Spleen (tissue), 11 donors: ENCODE measurements at regions not wholly inside any gene's neighbourhood (a gene's known extent, or its start where the extent isn't known, plus 50 kb on each side); places are given as distances from the start of the nearest gene placed in this dataset.
A peak's percentile ranks its signal among the peaks of the same experiment; 100 is the strongest.

Experiments
- DNase-seq: peaks from one replicate; pipeline ENCODE4 v3.0.0-alpha.2; 2020
- H3K27ac ChIP-seq, 8 donors: fragments of 200-600 bp; sonication (generic) in 7 of 8; 1 replicate in 4 of 8; 2 replicates in 4 of 8; pipeline versions ENCODE4 v1.5.0 to v1.8.0; 2016 to 2021; ENCODE audit warnings: inconsistent platforms in 4 of 8, mild to moderate bottlenecking in 4 of 8, moderate library complexity in 1 of 8
- H3K27me3 ChIP-seq, 7 donors: fragments of 200-600 bp; sonication (generic) in 6 of 7; replicated peaks in 1 of 7; 1 replicate in 4 of 7; 2 replicates in 3 of 7; pipeline versions ENCODE4 v1.5.0 to v1.8.0; 2016 to 2021; ENCODE audit warnings: inconsistent platforms in 3 of 7, mild to moderate bottlenecking in 1 of 7
- H3K36me3 ChIP-seq, 6 donors: fragments of 200-600 bp; sonication (generic) in 5 of 6; 1 replicate in 4 of 6; 2 replicates in 2 of 6; pipeline versions ENCODE4 v1.5.0 to v1.8.0; 2016 to 2021; ENCODE audit warnings: inconsistent platforms in 2 of 6
- H3K4me1 ChIP-seq, 6 donors: fragments of 200-600 bp; sonication (generic) in 5 of 6; 1 replicate in 3 of 6; 2 replicates in 3 of 6; pipeline versions ENCODE4 v1.5.0 to v1.8.0; 2016 to 2021; ENCODE audit warnings: inconsistent platforms in 3 of 6
- H3K4me3 ChIP-seq, 8 donors: fragments of 200-600 bp; sonication (generic) in 7 of 8; 1 replicate in 4 of 8; 2 replicates in 4 of 8; pipeline versions ENCODE4 v1.5.0 to v1.8.0; 2016 to 2021; ENCODE audit warnings: inconsistent platforms in 4 of 8, mild to moderate bottlenecking in 4 of 8, moderate library complexity in 2 of 8
- H3K9me3 ChIP-seq, 8 donors: fragments of 200-600 bp; sonication (generic) in 7 of 8; 1 replicate in 4 of 8; 2 replicates in 4 of 8; pipeline versions ENCODE4 v1.5.0 to v1.8.0; 2016 to 2021; ENCODE audit warnings: inconsistent platforms in 4 of 8
- CTCF ChIP-seq, 11 experiments: fragments of 200-600 bp in 7 of 11; fragments of 450-650 bp in 4 of 11; sonication (generic) in 4 of 11; IDR thresholded peaks in 8 of 11; conservative IDR thresholded peaks in 3 of 11; 1 replicate in 7 of 11; 2 replicates in 4 of 11; pipeline versions ENCODE4 v1.4.0 to v1.8.0; 2016 to 2021; ENCODE audit warnings: antibody characterized with exemption in 11 of 11, inconsistent platforms in 4 of 11, mild to moderate bottlenecking in 1 of 11
- POLR2A ChIP-seq, 3 donors: fragments of 450-650 bp; IDR thresholded peaks; one replicate each; pipeline ENCODE4 v1.5.1; 2017; ENCODE audit warnings: antibody characterized with exemption in 3 of 3, mild to moderate bottlenecking in 1 of 3
- POLR2AphosphoS5 ChIP-seq, 3 donors: sonication (generic); formaldehyde crosslinking; IDR thresholded peaks; one replicate each; pipeline ENCODE4 v1.5.1; 2017; ENCODE audit warnings: antibody characterized with exemption in 3 of 3
- WGBS, 5 donors: extraction: QIAGEN DNeasy Blood & Tissue Kit in 3 of 5; methylation state at CpG; one replicate each; pipeline versions ENCODE4 v1.1.5 to v1.1.7; 2013 to 2018; 5-methylcytosine and 5-hydroxymethylcytosine counted together
- intact Hi-C: fragments of 100-400 bp; cut with DNase I; formaldehyde crosslinking; loops from one replicate; pipeline ENCODE4 v1.15.0; 2023; ENCODE audit warnings: low total_unique reads
- donor health status: healthy with polysubstance abuse.
- donor health status: DM: no; HTN: no; CAD: no; lungs with moderate emphysema.
- donor health status: DM: no; HTN: no; CAD: no.
- donor health status: Bipolar disorder and iron deficiency.
- donor health status: healthy.
- donor health status: DM: no; HTN: no; CAD: no.
- donor health status: DM: yes; HTN: yes; CAD: no.

GRCh38 chr20:16885746-16886145 lies 137.6 kb downstream of the OTOR start:
- H3K27ac ChIP-seq, result no peak overlapping the region
- peaks cover 0 to 8% (median 0%) of the 10 kb centered on the region in 7 donors for H3K27me3 ChIP-seq
- no peaks in the 10 kb centered on the region for H3K4me1 ChIP-seq
- no peaks in the 10 kb centered on the region for H3K36me3 ChIP-seq
- TF ChIP-seq POLR2A (IDR thresholded peaks at IDR 0.05), result no peak
- TF ChIP-seq CTCF (IDR thresholded peaks at IDR 0.05 in 8 of 11, conservative IDR thresholded peaks at IDR 0.05 in 3 of 11), result no peak
- TF ChIP-seq POLR2AphosphoS5 (IDR thresholded peaks at IDR 0.05), result no peak
- H3K9me3 ChIP-seq, result peaks cover 0 to 13% (median 0%) of the 10 kb centered on the region in 8 donors
- DNase-seq, result no peak
- H3K4me3 ChIP-seq, result no peak overlapping the region
- intact Hi-C loops, result no loop called here

GRCh38 chr20:16898433-16898832 lies 150.3 kb downstream of the OTOR start:
- TF ChIP-seq CTCF (IDR thresholded peaks at IDR 0.05 in 8 of 11, conservative IDR thresholded peaks at IDR 0.05 in 3 of 11) (no peak), POLR2AphosphoS5 (IDR thresholded peaks at IDR 0.05) (no peak), POLR2A (IDR thresholded peaks at IDR 0.05) (no peak)
- Histone ChIP-seq H3K4me1 (no peaks in the 10 kb centered on the region), H3K36me3 (no peaks in the 10 kb centered on the region), H3K4me3 (no peak overlapping the region), H3K27ac (peak overlapping the region in 2 of 8 donors; percentile 5 to 25), H3K27me3 (no peaks in the 10 kb centered on the region), H3K9me3 (no peaks in the 10 kb centered on the region)
- intact Hi-C loops, result no loop called here
- DNase-seq, result no peak
- 63 to 83% (median 67%) methylated on average over 4 of the region's 4 CpGs for WGBS, 5 donors

GRCh38 chr20:16902662-16903061 lies 154.5 kb downstream of the OTOR start:
- no peak for DNase-seq
- no peaks in the 10 kb centered on the region for H3K27me3 ChIP-seq
- 87 to 96% (median 94%) methylated on average over 2 of the region's 2 CpGs for WGBS, 5 donors
- intact Hi-C loops, result no loop called here
- no peak overlapping the region for H3K4me3 ChIP-seq
- H3K27ac ChIP-seq, result no peak overlapping the region
- peaks cover 0 to 9% (median 2%) of the 10 kb centered on the region in 8 donors for H3K9me3 ChIP-seq
- TF ChIP-seq POLR2A (IDR thresholded peaks at IDR 0.05), result no peak
- no peak for TF ChIP-seq POLR2AphosphoS5 (IDR thresholded peaks at IDR 0.05)
- TF ChIP-seq CTCF (IDR thresholded peaks at IDR 0.05 in 8 of 11, conservative IDR thresholded peaks at IDR 0.05 in 3 of 11), result no peak
- no peaks in the 10 kb centered on the region for H3K36me3 ChIP-seq
- no peaks in the 10 kb centered on the region for H3K4me1 ChIP-seq

GRCh38 chr20:16904751-16905150 lies 156.6 kb downstream of the OTOR start:
- no peaks in the 10 kb centered on the region for H3K36me3 ChIP-seq
- TF ChIP-seq POLR2A (IDR thresholded peaks at IDR 0.05) (no peak), POLR2AphosphoS5 (IDR thresholded peaks at IDR 0.05) (no peak), CTCF (IDR thresholded peaks at IDR 0.05 in 8 of 11, conservative IDR thresholded peaks at IDR 0.05 in 3 of 11) (no peak)
- H3K9me3 ChIP-seq, result peaks cover 0 to 17% (median 6%) of the 10 kb centered on the region in 8 donors
- H3K4me1 ChIP-seq, result no peaks in the 10 kb centered on the region
- no peaks in the 10 kb centered on the region for H3K27me3 ChIP-seq
- 46 to 57% (median 51%) methylated on average over 5 of the region's 5 CpGs for WGBS, 5 donors
- DNase-seq, result no peak
- H3K4me3 ChIP-seq, result no peak overlapping the region
- no peak overlapping the region for H3K27ac ChIP-seq
- intact Hi-C loops, result no loop called here
